H9 (cell line): ENCODE measurements at regions not wholly inside any gene's neighbourhood (a gene's known extent, or its start where the extent isn't known, plus 50 kb on each side); places are given as distances from the start of the nearest gene placed in this dataset.

Source experiments
- DNase-seq: peaks from one replicate; pipeline ENCODE4 v3.0.0-alpha.2; 2017
- H2AFZ ChIP-seq: one replicate; pipeline ENCODE4 v1.6.1; 2013; ENCODE audit warnings: mild to moderate bottlenecking, low read length, control low read depth, moderate library complexity
- H2AK5ac ChIP-seq: 2 replicates; pipeline ENCODE4 v1.6.1; 2013; ENCODE audit warnings: low read length, control low read depth, mixed read lengths; ENCODE audit not compliant: insufficient read length
- H2BK120ac ChIP-seq: one replicate; pipeline ENCODE4 v1.6.1; 2013; ENCODE audit warnings: low read depth, mild to moderate bottlenecking, low read length, control low read depth, inconsistent platforms; ENCODE audit not compliant: poor library complexity, severe bottlenecking
- H2BK12ac ChIP-seq: 2 replicates; pipeline ENCODE4 v1.6.1; 2013; ENCODE audit warnings: low read length, control low read depth, mixed read lengths, low read depth; ENCODE audit not compliant: insufficient read length
- H2BK15ac ChIP-seq: 2 replicates; pipeline ENCODE4 v1.6.1; 2013; ENCODE audit warnings: low read depth, low read length, control low read depth
- H2BK20ac ChIP-seq: one replicate; pipeline ENCODE4 v1.6.1; 2013; ENCODE audit warnings: low read depth, mild to moderate bottlenecking, low read length, control low read depth, inconsistent platforms; ENCODE audit not compliant: poor library complexity, severe bottlenecking
- H2BK5ac ChIP-seq: 2 replicates; pipeline ENCODE4 v1.6.1; 2013; ENCODE audit warnings: low read length, control low read depth, mixed read lengths; ENCODE audit not compliant: insufficient read length
- H3K14ac ChIP-seq: 2 replicates; pipeline ENCODE4 v1.6.1; 2013; ENCODE audit warnings: low read length, control low read depth; ENCODE audit not compliant: insufficient read depth
- H3K18ac ChIP-seq: 2 replicates; pipeline ENCODE4 v1.6.1; 2013; ENCODE audit warnings: low read depth, mild to moderate bottlenecking, mixed read lengths, low read length, control low read depth; ENCODE audit not compliant: insufficient read length
- H3K23ac ChIP-seq: 2 replicates; pipeline ENCODE4 v1.6.1; 2013; ENCODE audit warnings: low read length, control low read depth, mixed read lengths, low read depth; ENCODE audit not compliant: insufficient read length
- H3K23me2 ChIP-seq: 2 replicates; pipeline ENCODE4 v1.6.1; 2013; ENCODE audit warnings: low read depth, mild to moderate bottlenecking, mixed read lengths, low read length, control low read depth; ENCODE audit not compliant: insufficient read length, poor library complexity, severe bottlenecking
- H3K27ac ChIP-seq: 2 replicates; pipeline ENCODE4 v1.5.1; 2013; ENCODE audit warnings: low read length, control low read depth, mixed read lengths, low read depth; ENCODE audit not compliant: insufficient read length
- H3K27me3 ChIP-seq: 2 replicates; pipeline ENCODE4 v1.6.1; 2013; ENCODE audit warnings: low read length, control low read depth, inconsistent platforms; ENCODE audit not compliant: insufficient read depth
- H3K4ac ChIP-seq: 2 replicates; pipeline ENCODE4 v1.6.1; 2013; ENCODE audit warnings: low read depth, mild to moderate bottlenecking, control low read depth, inconsistent platforms, low read length, moderate library complexity
- H3K4me1 ChIP-seq: 2 replicates; pipeline ENCODE4 v1.6.1; 2013; ENCODE audit warnings: low read length, control low read depth, inconsistent platforms; ENCODE audit not compliant: insufficient read depth
- H3K4me2 ChIP-seq: 2 replicates; pipeline ENCODE4 v1.6.1; 2013; ENCODE audit warnings: low read length, control low read depth, mixed read lengths; ENCODE audit not compliant: insufficient read length, insufficient read depth
- H3K56ac ChIP-seq: 2 replicates; pipeline ENCODE4 v1.6.1; 2013; ENCODE audit warnings: low read depth, mild to moderate bottlenecking, mixed read lengths, low read length, control low read depth; ENCODE audit not compliant: insufficient read length
- H3K79me1 ChIP-seq: 2 replicates; pipeline ENCODE4 v1.6.1; 2013; ENCODE audit warnings: low read depth, mild to moderate bottlenecking, moderate library complexity, low read length, control low read depth, inconsistent platforms; ENCODE audit not compliant: insufficient read depth, poor library complexity, severe bottlenecking
- H3K79me2 ChIP-seq: 2 replicates; pipeline ENCODE4 v1.6.1; 2013; ENCODE audit warnings: low read length, control low read depth, inconsistent platforms; ENCODE audit not compliant: insufficient read depth
- H3K9ac ChIP-seq: 2 replicates; pipeline ENCODE4 v1.6.1; 2013; ENCODE audit warnings: low read length, control low read depth, mixed read lengths; ENCODE audit not compliant: insufficient read length; ENCODE audit errors: extremely low read depth
- H3K9me3 ChIP-seq: one replicate; pipeline ENCODE4 v1.6.1; 2013; ENCODE audit warnings: low read depth, low read length, inconsistent platforms; ENCODE audit not compliant: control insufficient read depth
- H3T11ph ChIP-seq: one replicate; pipeline ENCODE4 v1.6.1; 2013; ENCODE audit warnings: mild to moderate bottlenecking, low read length, control low read depth, inconsistent platforms
- H4K20me1 ChIP-seq: one replicate; pipeline ENCODE4 v1.6.1; 2013; ENCODE audit not compliant: control insufficient read depth, insufficient read length, insufficient read depth
- H4K5ac ChIP-seq: 2 replicates; pipeline ENCODE4 v1.6.1; 2013; ENCODE audit warnings: low read depth, mild to moderate bottlenecking, mixed read lengths, low read length, control low read depth; ENCODE audit not compliant: insufficient read length
- H4K8ac ChIP-seq: replicated peaks from 2 replicates; pipeline ENCODE4 v1.6.1; 2013; ENCODE audit warnings: low read length, control low read depth, mixed read lengths, low read depth; ENCODE audit not compliant: insufficient read length
- H4K91ac ChIP-seq: 2 replicates; pipeline ENCODE4 v1.6.1; 2013; ENCODE audit warnings: low read depth, mild to moderate bottlenecking, moderate library complexity, mixed read lengths, low read length, control low read depth; ENCODE audit not compliant: insufficient read length
- H3K27ac Mint-ChIP-seq, 3 experiments: 2 replicates in 2 of 3; 3 replicates in 1 of 3; pipeline ENCODE4 v1.8.0; 2020 to 2021; ENCODE audit warnings: mixed read lengths in 3 of 3, mild to moderate bottlenecking in 1 of 3, moderate library complexity in 1 of 3
- H3K27me3 Mint-ChIP-seq: 2 replicates; pipeline ENCODE4 v1.8.0; 2021; ENCODE audit warnings: low read depth, mild to moderate bottlenecking, moderate library complexity, mixed read lengths
- H3K36me3 Mint-ChIP-seq, 3 experiments: 2 replicates in 2 of 3; 3 replicates in 1 of 3; pipeline ENCODE4 v1.8.0; 2020 to 2021; ENCODE audit warnings: low read depth in 3 of 3, mixed read lengths in 3 of 3; ENCODE audit not compliant: insufficient read depth in 1 of 3
- H3K4me1 Mint-ChIP-seq, 2 experiments: 2 replicates each; pipeline ENCODE4 v1.8.0; 2020; ENCODE audit warnings: mixed read lengths in 2 of 2
- H3K4me3 Mint-ChIP-seq, 2 experiments: 2 replicates in 1 of 2; 3 replicates in 1 of 2; pipeline ENCODE4 v1.8.0; 2020 to 2021; ENCODE audit warnings: mild to moderate bottlenecking in 2 of 2, mixed read lengths in 2 of 2, moderate library complexity in 1 of 2
- H3K9me3 Mint-ChIP-seq, 2 experiments: 2 replicates in 1 of 2; 3 replicates in 1 of 2; pipeline ENCODE4 v1.8.0; 2020; ENCODE audit warnings: mild to moderate bottlenecking in 2 of 2, mixed read lengths in 2 of 2, moderate library complexity in 1 of 2
- WGBS: extraction: QIAGEN DNeasy Blood & Tissue Kit; methylation state at CpG from one replicate; pipeline ENCODE4 v1.1.7; 2013; ENCODE audit warnings: missing lambda C conversion rate, low lambda C conversion rate, mixed read lengths; ENCODE audit not compliant: insufficient read length; ENCODE audit errors: extremely low coverage; 5-methylcytosine and 5-hydroxymethylcytosine counted together
- TF ChIP-seq, protein P1 (sequence below): fragments of 200-600 bp; sonication (generic); conservative IDR thresholded peaks from 3 replicates; pipeline ENCODE4 v1.8.0; 2021; ENCODE audit warnings: antibody characterized with exemption, mild to moderate bottlenecking

DNA sequence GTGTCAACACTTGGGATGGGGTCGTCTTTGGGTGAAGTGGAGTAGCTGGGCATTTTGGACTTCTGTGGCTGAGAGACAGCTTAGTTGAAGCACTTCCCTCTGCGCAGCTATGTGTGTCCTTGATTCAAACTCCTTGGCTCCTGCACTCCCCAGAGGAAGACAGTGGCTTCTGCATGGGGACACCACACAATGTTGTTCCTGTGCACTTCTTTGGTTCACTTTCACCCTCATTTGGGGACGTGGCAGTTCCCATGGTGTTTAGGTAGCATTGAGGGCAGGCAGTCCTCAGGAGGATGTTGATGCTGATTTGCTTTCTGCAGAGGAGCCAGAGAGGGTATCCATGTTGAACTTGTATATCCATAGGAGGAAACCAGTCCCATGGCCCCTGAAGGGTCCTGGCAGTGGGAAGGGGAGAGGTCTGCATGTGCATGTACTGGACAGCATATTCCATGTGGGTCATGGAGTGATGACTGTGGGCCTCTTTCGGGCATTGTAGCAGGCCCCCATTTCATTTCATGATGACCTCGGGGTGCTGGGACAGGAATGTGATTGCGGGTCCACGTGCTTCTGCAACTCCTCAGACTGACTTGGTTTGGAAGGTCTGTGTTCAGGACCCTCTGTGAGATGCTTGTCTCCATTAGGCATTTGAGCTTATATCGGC, 135.4 kb downstream of the SNRPN start:
- Histone ChIP-seq H3K18ac (no peak overlapping the region), H3K9me3 (peaks cover 65% of the 10 kb centered on the region), H2BK20ac (no peak overlapping the region), H4K5ac (no peak overlapping the region), H3K14ac (no peak overlapping the region), H4K8ac (no peak overlapping the region), H2BK15ac (no peak overlapping the region), H3K4ac (no peak overlapping the region), H3K27ac (no peak overlapping the region), H3K27me3 (no peaks in the 10 kb centered on the region), H4K91ac (no peak overlapping the region), H3K4me1 (no peaks in the 10 kb centered on the region), H2BK12ac (no peak overlapping the region), H3K23me2 (no peaks in the 10 kb centered on the region), H2AK5ac (no peak overlapping the region), H3K79me1 (no peaks in the 10 kb centered on the region), H3K56ac (no peak overlapping the region), H2BK120ac (no peak overlapping the region), H4K20me1 (no peaks in the 10 kb centered on the region), H3K4me2 (no peak overlapping the region), H3T11ph (no peak overlapping the region), H3K23ac (no peak overlapping the region), H2AFZ (no peak overlapping the region), H3K79me2 (no peaks in the 10 kb centered on the region), H2BK5ac (no peak overlapping the region), H3K9ac (no peak overlapping the region)
- peak overlapping the region; percentile 12 to 68 (median 44); a peak in 3 of 7 replicates for H3K27ac Mint-ChIP-seq
- peak; percentile 11 for DNase-seq
- H3K27me3 Mint-ChIP-seq: no peaks in the 10 kb centered on the region; the same call in none of the 2 replicates
- H3K36me3 Mint-ChIP-seq: peaks cover 88 to 100% (median 96%) of the 10 kb centered on the region in 3 experiments
- no peak overlapping the region for H3K4me3 Mint-ChIP-seq
- no CpG with 5 or more reads among the region's 8 CpGs for WGBS
- peaks cover 88 to 90% of the 10 kb centered on the region in 2 experiments for H3K9me3 Mint-ChIP-seq
- TF ChIP-seq, protein P1, sequence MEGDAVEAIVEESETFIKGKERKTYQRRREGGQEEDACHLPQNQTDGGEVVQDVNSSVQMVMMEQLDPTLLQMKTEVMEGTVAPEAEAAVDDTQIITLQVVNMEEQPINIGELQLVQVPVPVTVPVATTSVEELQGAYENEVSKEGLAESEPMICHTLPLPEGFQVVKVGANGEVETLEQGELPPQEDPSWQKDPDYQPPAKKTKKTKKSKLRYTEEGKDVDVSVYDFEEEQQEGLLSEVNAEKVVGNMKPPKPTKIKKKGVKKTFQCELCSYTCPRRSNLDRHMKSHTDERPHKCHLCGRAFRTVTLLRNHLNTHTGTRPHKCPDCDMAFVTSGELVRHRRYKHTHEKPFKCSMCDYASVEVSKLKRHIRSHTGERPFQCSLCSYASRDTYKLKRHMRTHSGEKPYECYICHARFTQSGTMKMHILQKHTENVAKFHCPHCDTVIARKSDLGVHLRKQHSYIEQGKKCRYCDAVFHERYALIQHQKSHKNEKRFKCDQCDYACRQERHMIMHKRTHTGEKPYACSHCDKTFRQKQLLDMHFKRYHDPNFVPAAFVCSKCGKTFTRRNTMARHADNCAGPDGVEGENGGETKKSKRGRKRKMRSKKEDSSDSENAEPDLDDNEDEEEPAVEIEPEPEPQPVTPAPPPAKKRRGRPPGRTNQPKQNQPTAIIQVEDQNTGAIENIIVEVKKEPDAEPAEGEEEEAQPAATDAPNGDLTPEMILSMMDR: no peak
- H3K4me1 Mint-ChIP-seq: no peaks in the 10 kb centered on the region
